Renal cortical epithelial cell (primary cell): ENCODE measurements at regions not wholly inside any gene's neighbourhood (a gene's known extent, or its start where the extent isn't known, plus 50 kb on each side); places are given as distances from the start of the nearest gene placed in this dataset.
A peak's percentile ranks its signal among the peaks of the same experiment; 100 is the strongest.
"Not testable (repeated sequence)": the region's sequence is repeated elsewhere in the genome, so short reads cannot be mapped to it uniquely, and the experiment has no call there.

Source experiments
- DNase-seq: peaks from one replicate; pipeline ENCODE4 v3.0.0-alpha.2; 2011; ENCODE audit warnings: low read depth

DNA sequence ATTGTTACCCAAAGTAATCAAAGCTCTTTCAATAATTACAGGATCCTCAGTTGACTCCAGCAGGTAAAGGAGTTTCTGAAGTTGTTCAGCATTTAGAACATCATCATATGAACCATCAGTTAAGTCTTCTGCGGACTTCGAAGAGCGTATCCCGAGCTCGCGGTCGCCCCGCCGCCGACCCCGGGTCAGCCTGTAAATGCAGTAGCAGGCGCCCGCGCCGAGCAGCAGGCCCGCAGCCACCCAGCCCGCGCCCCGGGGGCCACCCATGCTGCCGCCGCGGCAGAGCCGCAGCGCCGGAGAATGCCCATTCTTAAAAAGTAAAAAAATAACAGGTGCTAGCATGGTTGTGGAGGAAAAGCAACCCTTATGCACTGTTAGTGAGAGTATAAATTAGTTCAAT lies 444.5 kb downstream of the NSUN3 start:
- not testable (repeated sequence) for DNase-seq

DNA sequence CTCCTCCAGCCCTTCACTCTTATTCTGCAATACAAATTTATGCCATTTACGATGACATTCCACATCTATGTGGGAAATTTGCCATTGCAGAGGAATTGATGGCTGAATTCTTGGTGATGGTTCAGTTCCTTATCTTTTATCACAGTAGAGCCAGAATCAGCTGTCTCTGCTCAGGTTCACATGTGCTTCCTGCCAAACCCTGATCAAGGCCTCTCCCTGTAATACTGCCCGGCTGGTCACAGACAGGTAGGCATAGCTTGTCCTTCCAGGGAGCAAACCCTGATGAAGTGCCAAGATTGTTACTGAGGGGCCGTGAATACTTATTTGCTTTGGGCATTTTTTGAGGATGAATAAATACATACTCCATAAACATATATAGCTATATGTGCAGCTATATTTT lies 450.0 kb downstream of the NSUN3 start:
- DNase-seq: no peak

DNA sequence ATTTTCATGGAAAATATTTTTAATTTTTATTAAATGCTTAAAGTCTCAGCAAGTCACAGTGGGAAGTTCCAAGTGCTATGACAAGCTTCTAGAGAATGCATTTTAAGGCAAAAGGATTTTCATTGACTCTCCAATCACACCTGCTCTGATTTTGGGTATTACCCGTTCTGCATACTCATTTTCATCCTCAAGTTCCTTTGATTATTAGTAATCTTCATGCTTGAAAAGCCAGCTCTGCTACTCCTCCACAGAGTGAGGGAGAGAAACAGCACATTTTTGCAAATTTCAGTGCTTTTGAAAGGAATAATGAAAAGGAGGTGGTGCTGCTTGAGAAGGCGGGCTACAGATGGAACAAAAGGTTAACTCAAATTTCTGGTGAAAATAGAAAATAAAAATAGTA lies 450.7 kb downstream of the NSUN3 start:
- no peak for DNase-seq

DNA sequence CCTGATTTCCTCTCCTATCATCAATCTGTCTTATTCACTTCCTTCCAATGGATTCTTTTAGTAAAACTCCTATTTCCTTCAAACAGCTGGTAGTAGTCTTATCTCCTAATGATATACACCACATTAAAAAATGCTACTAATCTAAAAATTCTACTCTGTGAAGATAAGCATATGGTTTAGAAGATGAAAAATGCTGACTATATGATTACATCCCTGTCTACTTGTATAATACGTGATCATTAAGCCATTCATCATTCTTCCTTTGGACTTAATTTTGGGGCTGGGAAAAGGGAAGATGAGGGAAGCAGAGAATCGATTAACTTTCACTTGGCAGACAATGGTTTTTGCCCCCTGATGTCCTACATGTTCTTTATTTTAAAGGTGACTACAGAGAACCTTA lies 453.1 kb downstream of the NSUN3 start:
- DNase-seq: no peak

DNA sequence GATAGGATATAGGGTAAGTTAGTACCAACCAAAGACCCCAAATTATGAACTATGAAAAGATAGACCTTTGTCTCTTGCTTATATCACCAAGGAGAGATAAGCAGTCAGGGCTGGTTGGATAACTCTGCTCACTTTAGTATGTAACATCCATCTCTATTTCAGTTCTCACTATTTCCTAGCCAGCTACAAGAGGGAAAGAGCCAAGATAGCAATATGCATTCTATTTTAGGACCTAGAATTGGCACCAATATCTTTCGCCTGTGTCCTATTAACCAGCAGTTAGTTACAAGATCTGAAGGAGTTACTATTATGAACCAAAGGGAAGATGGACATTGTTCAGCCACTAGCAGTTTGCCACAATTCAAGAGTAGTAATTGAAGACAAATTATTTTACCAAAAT lies 457.5 kb downstream of the NSUN3 start:
- DNase-seq: no peak

DNA sequence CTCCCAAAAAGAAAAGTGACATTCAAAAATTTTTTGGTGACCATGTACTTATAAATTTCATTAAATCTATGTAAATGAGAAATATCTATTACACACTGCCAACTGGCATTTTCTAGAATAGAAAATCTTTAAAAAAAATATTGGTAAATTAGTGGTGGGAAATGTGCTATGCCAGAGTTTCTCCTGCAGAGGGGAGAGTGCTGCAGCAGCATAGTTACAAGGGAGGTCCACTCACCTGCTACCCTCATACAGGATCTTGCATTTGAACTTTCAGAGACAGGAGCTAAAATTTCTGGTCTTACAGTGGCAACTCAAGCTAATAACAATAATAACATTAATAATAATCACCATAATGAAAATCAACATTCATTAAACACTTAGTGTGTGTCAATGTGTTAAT lies 459.6 kb downstream of the NSUN3 start:
- peak; percentile 12 for DNase-seq

DNA sequence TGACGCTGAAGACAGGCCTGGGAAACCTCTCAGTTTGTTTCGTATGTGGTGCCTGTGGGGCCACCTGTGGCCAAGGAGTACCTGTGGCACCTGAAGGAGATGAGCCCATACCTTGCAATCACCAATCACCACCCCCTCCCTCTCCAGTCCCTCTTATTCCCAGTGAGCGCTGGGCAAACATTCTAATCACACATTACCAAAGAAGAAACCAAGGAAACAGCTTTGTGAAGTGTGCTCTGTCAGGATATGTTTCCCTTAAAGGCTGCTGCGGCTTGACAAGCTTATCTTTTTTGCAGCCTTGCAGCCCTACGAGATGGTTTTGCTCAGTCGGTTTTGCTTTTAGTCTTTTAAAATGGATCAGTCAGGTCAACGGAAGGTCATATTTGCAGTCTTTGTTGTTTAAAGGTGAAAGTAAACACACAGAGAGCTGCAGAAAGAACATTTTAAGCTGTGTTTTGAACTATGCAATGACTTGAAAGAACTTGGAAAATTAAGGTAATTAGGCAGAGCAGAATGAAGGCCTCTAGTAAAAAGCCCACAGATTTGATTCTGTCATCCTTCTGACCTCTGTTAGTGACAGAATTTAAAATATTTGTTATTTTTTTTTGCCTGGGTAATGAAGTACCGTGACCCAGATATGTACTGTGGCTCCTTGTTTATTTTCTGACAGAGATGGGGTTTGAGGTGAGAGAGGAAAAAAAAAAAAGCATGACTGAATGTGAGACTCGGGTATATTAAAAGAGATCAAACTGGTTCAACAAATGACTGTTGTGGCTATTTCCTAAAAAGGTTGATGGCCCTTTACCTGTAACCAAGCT lies 461.4 kb downstream of the NSUN3 start:
- no peak for DNase-seq

DNA sequence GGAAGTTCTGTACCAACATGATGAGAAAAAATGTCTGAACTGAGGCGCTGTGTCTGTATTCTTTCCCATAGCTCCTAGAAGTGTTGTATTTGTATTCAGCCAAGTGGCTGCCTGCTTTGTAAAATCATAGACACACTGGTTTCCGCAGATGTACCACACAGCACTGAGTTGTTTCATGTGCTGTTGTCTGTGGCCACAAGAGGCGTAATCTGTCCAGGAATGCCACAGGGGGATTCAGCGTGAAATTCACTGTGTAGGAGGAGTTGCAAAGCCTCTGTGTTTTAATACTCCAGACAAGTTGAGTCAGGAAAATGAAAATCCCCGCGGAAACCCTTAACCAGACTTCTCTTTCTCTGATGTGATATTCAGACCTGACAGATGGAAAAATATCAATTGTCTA lies 462.2 kb downstream of the NSUN3 start:
- DNase-seq: peak; percentile 16

DNA sequence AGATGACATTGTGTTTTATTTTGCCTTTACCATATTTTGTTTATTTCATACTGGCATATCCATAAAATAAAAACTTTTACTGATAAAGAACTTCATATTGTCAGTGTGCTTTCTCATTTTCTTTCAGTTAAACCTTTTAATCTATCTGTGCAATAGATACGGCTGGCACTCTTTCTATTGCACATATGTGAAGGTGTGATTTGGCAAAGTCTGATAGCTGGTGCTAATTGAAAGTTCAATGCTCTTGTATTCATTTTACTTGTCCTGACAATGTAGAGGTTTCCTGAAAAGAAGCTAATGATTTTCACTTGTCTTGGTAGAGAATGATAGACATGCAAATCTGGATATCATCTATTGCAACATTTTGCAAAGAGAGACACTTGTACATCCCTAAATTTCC lies 467.0 kb downstream of the NSUN3 start:
- DNase-seq: no peak

DNA sequence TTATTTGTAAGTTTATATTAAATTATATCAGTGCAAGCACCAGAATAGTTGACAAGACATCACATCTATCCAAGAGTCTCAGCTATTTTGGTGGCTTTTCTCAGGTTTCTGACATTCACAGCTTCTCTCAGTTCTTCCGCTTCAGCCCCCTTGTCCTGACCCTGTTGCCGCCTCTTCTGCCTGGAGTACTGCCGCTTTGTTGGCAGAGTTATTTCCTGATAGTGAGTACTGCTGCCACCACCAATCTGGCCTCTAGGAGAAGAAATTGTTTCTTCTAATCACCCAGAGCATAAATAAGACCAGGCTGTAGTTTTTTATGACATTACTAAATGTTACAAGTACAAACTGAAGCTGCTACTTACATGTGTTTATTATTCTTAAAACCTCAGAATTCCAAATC lies 470.1 kb downstream of the NSUN3 start:
- DNase-seq: no peak

DNA sequence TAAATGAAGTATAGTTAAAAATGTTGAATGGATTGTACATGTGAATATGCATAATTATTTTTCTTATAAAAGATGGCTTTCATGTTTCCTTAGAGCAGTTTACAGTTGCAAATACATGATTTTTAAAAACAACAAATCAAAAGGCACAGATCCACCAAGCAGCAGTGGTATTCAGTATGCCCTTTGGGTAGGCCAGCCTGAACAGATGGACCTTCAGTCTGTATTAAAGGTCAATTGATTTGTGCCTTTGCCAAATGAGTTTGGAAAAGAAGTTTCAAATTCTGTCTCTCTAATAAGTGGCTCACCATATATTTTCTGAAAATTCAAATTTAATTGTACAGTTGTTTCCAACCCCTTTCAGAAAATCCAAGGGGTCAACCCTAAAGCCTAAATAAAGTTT lies 477.1 kb downstream of the NSUN3 start:
- DNase-seq: no peak

DNA sequence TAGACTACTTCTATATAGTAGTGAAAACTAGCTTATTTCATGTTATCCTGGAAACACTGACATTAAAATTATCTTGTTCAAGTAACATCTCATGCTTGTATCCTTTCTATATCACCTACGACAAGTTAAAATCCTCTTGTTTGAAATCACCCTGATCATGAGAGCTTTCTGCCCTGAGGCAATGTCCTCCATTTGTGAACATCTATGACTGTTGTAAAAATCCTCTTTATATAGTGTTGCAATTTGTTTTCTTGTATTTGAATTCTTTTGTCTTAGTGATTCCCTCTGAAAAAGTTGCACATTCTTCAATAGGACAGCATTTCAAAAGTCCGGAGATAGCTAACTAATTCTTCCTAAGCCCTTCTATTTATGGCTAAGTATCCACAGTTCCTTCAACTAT lies 480.3 kb downstream of the NSUN3 start:
- DNase-seq: no peak

DNA sequence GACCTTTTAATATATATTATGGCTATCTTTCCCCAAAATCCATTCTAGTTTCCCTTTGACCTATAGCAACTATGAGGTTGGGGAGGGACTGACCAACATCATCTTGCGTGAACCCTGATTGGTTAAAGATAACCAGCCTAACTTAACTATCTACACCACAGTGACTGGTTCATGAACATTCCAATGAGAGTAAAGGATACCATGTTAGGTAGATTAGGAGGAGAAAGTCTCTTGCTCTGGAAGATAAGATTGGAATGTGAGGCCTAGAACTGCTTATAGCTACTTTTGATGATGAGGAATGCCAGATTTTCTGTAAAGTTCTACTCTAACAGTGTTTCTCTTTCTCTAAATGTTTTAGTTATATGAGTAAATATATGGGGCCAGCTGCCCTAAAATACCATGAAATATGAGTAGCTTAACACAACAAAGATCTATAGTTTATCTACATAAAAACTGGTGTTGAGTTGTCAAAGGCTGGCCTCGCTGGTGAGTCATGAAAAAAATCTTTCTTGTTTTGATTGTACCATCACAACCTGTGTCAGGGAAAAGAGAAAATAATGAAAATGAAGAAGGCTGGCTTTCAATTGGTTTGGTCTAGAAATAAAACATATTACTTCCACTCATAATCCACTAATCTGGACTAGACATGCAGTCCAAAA lies 481.4 kb downstream of the NSUN3 start:
- DNase-seq: no peak

DNA sequence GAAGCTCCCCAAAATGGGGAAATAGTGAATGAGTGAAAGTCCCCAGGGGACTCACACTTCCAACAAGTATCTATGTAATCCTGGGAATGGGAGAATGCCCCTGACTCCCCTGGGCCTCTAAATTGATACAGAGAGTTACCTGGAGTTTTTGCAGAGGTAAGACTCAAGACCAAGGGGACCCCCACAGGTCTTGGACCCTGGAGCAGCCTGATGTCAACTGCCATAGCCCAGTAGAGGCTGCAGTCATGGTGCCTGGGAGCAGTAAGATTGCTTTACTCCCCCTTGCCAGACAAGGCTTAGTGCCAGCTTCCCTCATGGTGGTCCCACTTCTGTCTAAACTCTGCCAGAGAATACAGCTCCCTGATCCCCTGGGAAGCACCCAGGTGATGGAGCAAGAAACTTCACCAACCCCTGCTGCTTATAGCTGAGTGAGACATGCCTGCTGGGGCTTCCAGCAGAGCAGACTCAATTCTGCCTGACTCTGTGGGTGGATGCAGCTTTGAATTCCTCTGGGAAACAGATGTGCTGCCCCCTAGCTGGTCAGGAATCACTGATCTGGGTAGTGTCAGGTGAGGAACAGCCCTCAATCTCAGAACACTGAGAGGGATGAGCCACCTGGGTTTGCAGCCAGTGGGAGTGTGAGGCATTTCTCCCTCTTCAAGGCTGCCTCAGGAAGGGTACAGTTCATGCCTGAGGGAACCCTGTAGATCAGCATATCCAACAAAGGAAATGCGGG lies 485.9 kb downstream of the NSUN3 start:
- DNase-seq: no peak

DNA sequence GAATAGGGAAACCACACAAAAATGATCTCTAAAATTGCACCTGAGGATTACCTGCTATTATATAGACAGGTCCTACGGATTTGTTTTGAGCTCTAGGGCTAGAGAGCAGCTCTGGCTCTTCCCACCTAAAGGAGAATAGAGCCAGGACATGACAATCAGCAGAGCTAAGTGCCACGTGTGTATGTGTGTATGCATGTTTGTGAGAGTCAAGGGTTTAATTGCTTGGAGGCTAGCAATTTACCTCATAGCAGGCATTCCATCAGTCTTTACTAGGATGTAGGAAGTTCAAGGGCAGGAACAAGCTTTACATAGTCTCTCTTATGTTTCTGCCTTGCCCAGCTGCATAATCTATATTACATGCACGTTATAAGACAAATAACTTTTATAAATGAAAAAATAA lies 498.2 kb downstream of the NSUN3 start:
- DNase-seq: no peak

DNA sequence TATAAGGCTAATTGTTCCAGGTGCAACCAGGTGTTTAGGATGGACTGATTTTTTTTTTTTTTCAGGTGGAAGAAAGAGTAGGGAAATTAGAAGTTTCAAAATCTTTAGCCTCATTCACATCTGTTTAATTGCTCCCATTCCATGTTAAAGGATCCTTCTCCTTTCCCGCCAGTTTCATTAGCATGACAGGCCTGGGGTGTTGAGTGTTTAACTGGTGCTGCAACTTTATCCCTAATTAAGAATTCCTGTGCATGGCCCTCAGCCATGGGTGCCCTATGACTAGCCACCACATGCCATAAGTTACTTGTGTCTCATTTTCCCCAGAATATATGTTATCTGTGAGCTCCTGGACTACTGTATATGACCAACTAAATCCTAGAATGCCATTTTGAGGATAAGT lies 501.4 kb downstream of the NSUN3 start:
- no peak for DNase-seq

DNA sequence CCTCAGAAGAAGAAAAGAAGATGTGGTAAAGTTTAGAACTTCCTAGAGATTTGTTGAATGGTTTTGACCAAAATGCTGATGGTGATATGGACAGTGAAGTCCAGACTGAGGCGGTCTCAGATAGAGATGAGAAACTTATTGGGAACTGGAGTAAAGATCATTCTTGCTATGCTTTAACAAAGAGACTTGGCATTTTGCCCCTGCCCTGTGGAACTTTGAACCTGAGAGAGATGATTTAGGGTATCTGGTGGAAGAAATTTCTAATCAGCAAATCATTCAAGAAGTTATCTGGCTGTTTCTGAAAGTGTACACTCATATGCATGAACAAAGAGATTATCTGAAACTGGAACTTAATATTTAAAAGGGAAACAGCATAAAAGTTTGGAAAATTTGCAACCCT lies 505.2 kb downstream of the NSUN3 start:
- no peak for DNase-seq

DNA sequence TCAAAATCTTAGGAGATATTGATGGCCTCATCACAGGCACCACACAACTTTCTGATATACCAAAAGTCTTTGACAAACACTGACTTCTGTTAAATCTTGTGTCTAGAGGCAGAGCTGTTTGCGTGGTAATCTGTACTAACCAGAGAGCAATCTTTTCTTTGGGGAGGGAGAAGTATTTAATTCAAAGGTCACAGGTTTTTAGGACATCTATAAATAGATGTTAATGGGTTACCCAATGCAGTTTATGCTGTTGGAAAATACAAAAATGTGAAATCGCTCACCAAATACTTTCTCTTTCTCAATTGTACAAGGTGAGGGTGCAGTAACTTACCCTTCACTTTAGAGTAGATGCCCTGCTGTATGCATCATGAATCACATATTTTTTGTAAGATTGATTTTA lies 510.5 kb downstream of the NSUN3 start:
- DNase-seq: no peak

DNA sequence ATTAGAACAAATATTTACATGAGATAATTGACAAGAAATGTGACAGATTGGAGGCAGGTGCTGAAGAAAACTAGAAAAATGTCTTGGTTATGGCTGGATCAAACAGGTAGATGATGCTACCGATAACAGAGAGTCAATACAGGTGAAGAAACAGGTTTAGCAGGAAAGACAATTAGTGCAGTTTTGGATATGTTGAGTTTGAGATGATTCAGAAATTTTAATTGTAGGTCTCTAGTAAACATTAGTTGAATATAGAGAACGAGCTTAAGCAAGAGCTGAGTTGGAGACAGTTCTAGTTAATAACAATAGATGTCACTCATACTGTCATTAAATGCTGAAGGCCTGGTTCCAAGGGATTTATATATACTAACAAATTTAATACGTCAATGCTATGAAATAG lies 524.4 kb downstream of the NSUN3 start:
- no peak for DNase-seq

DNA sequence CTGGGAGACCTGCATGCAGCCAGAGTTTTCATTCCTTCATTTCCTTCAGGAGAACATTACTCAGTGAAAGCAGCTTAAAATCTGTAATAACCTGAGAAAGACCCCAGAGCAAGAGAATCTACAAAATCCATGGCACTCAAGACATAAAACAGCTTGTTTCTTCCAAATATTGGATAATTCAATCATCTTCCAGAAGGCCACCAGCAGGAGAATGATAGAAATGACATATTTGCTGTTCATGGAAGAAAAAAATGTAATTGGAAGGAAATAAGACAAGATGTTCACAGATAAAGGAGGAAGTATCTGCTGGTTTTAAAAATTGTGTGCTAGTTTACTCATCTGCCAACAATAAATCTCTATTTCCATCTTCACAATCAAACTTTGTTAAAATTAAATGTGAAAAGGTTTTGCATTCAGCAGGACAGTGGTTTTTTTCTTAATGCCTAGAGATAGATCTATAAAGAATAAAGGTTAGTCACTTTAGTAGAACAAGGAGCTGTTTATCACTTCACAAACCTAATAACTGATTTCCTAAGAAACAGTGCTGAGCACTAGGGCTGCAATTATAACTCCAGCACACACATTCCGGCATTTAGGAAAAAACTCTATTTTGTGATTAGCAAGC lies 530.8 kb downstream of the NSUN3 start:
- DNase-seq: no peak

DNA sequence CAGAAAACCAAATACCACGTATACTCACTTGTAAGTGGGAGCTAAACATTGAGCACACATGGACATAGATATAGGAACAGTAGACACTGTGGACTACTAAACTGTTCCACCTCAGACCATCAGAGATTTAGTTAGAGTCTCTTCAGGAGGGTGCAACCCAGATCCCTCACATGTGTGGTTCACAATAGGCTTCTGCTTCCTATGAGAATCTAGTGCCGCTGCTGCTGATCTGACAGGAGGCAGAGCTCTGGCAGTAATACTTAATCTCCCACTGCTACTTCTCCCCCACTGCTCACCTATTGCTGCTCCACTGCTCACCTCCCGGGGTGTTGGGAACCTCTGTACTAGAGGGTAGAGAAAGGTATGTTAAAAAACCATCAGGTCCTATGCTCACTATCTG lies 533.3 kb downstream of the NSUN3 start:
- no peak for DNase-seq

DNA sequence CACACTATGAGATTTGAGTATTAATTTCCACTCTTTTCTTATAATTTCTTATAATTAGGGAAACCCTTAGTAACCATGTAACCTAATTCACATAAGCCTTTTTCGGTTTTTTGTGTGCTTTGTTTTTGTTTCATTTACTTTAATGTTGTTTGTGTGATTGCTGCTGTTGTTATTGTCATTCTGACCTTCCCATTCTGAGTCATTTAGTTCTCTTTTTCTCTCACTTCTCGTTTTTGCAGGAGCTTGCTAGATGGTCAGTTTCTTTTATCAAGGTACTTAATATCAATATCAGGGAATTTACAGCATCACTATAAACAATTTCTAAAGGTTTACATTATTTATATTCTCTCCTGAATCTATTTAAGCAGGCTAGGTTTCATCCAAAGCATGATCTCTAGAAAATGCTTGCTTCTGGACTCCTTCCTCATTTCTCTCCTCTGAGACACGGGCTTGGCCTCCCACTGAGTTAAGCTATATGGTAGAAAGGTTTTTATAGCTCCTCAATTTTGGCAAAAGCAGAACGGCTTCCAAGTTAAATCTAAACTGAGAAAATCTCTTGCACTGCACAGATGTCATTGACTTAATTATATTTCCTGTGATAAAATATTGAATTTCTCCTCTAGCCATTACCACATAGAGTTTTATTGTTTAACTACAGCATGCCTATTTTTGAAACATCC lies 534.2 kb downstream of the NSUN3 start:
- no peak for DNase-seq
